NT2/D1 (cell line): ENCODE measurements at regions not wholly inside any gene's neighbourhood (a gene's known extent, or its start where the extent isn't known, plus 50 kb on each side); places are given as distances from the start of the nearest gene placed in this dataset.

Experiments
- DNase-seq: peaks from one replicate; pipeline ENCODE4 v3.0.0-alpha.2; 2011; ENCODE audit warnings: low read depth, low spot score
- H3K27me3 ChIP-seq: 2 replicates; pipeline ENCODE4 v1.6.0; 2011; ENCODE audit warnings: mild to moderate bottlenecking; ENCODE audit not compliant: insufficient read length, insufficient read depth
- H3K36me3 ChIP-seq: 2 replicates; pipeline ENCODE4 v1.6.1; 2011; ENCODE audit warnings: mild to moderate bottlenecking, low read length, mixed read lengths; ENCODE audit not compliant: insufficient read depth, insufficient read length
- H3K4me1 ChIP-seq: 2 replicates; pipeline ENCODE4 v1.5.1; 2011; ENCODE audit not compliant: insufficient read depth, insufficient read length
- H3K4me3 ChIP-seq: 2 replicates; pipeline ENCODE4 v1.5.1; 2011; ENCODE audit warnings: low read depth; ENCODE audit not compliant: insufficient read length
- H3K9ac ChIP-seq: 2 replicates; pipeline ENCODE4 v1.6.0; 2011; ENCODE audit warnings: low read depth; ENCODE audit not compliant: insufficient read length
- H3K9me3 ChIP-seq: 2 replicates; pipeline ENCODE4 v1.5.1; 2011; ENCODE audit warnings: mild to moderate bottlenecking, low read length; ENCODE audit not compliant: insufficient read depth
- SUZ12 ChIP-seq: IDR thresholded peaks from 2 replicates; pipeline ENCODE4 v1.6.1; 2011; ENCODE audit not compliant: insufficient read length, insufficient read depth; ENCODE audit errors: extremely low read depth
- YY1 ChIP-seq: IDR thresholded peaks from 2 replicates; pipeline ENCODE4 v1.6.1; 2011; ENCODE audit not compliant: insufficient read length, insufficient read depth
- ZNF274 ChIP-seq: IDR thresholded peaks from 2 replicates; pipeline ENCODE4 v1.6.1; 2011; ENCODE audit warnings: mild to moderate bottlenecking, low read depth, low read length

GRCh38 chr2:147181351-147182029, 663.3 kb upstream of the ACVR2A start:
- Histone ChIP-seq H3K9me3 (no peaks in the 10 kb centered on the region), H3K4me3 (no peak overlapping the region), H3K9ac (no peak overlapping the region), H3K4me1 (no peaks in the 10 kb centered on the region), H3K27me3 (no peaks in the 10 kb centered on the region), H3K36me3 (no peaks in the 10 kb centered on the region)
- TF ChIP-seq YY1 (no peak), SUZ12 (no peak), ZNF274 (no peak)
- no peak for DNase-seq

DNA sequence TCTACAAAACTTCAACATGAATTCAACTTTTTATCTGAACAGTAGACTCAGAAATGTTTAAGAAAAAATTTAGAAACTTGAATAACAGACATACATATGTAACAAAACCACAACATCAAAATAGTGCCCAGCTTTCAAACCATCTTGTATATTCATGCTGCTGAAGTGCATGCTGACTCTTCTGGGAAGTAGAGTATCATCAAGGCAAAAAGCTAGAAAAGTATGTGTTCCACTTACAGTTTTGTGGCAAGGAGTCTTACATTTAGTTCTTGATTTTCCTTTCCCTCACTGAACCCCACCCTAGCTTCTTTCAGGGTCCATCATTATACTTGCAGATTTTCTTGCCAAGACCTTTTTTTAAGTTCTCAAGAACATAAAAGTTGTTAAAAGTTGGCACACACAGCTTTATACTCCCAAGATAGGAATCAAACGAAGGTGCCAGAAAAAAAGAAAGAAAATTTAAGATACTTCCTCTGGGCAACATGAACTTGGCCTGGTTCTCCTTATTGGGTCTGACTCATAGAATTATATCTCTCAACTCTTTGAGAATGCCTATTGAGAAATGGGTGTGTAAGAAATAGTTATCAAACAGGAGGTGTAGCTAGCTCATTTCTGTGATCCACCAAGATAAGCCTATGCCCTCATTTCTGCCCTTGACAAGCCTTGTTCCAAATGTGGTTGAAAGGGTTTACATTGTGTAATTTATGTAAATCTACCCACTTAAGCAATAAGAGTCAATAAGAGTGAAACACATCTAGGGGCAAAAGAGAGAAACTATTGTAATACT, 667.6 kb upstream of the ACVR2A start:
- Histone ChIP-seq H3K36me3 (no peaks in the 10 kb centered on the region), H3K27me3 (no peaks in the 10 kb centered on the region)
- no peak for DNase-seq

GRCh38 chr2:147174824-147175254, 670.0 kb upstream of the ACVR2A start:
- Histone ChIP-seq H3K4me3 (no peak overlapping the region), H3K9ac (no peak overlapping the region), H3K27me3 (no peaks in the 10 kb centered on the region), H3K4me1 (no peaks in the 10 kb centered on the region), H3K9me3 (no peaks in the 10 kb centered on the region), H3K36me3 (no peaks in the 10 kb centered on the region)
- peak; percentile 70 for DNase-seq
- no peak for TF ChIP-seq SUZ12
- no peak for TF ChIP-seq ZNF274
- TF ChIP-seq YY1 = no peak

More for the DNA sequence above, 667.6 kb upstream of the ACVR2A start:
- TF ChIP-seq SUZ12 (no peak), YY1 (no peak), ZNF274 (no peak)
- no peaks in the 10 kb centered on the region for H3K9me3 ChIP-seq
- H3K4me3 ChIP-seq = no peak overlapping the region
- no peak overlapping the region for H3K9ac ChIP-seq
- H3K4me1 ChIP-seq = no peaks in the 10 kb centered on the region

- Histone ChIP-seq H3K4me1 (no peaks in the 10 kb centered on the region), H3K9ac (no peak overlapping the region), H3K27me3 (no peaks in the 10 kb centered on the region), H3K4me3 (no peak overlapping the region), H3K36me3 (no peaks in the 10 kb centered on the region), H3K9me3 (no peaks in the 10 kb centered on the region)
- no peak for TF ChIP-seq ZNF274
- TF ChIP-seq YY1 = no peak
- no peak for TF ChIP-seq SUZ12
- DNase-seq = no peak
These were observed 671.0 kb upstream of the ACVR2A start for GRCh38 chr2:147173798-147174197.

GRCh38 chr2:147173189-147173581, 671.6 kb upstream of the ACVR2A start:
- Histone ChIP-seq H3K4me1 (no peaks in the 10 kb centered on the region), H3K9me3 (no peaks in the 10 kb centered on the region), H3K36me3 (no peaks in the 10 kb centered on the region), H3K27me3 (no peaks in the 10 kb centered on the region), H3K4me3 (no peak overlapping the region), H3K9ac (no peak overlapping the region)
- no peak for DNase-seq
- TF ChIP-seq SUZ12 (no peak), ZNF274 (no peak), YY1 (no peak)

- no peaks in the 10 kb centered on the region for H3K27me3 ChIP-seq
- TF ChIP-seq SUZ12 (no peak), YY1 (no peak), ZNF274 (no peak)
These were observed 672.2 kb upstream of the ACVR2A start for GRCh38 chr2:147172493-147173188.

GRCh38 chr2:147171941-147172340, 672.9 kb upstream of the ACVR2A start:
- no peak for DNase-seq
- H3K9me3 ChIP-seq = no peaks in the 10 kb centered on the region
- TF ChIP-seq ZNF274 (no peak), YY1 (no peak), SUZ12 (no peak)

More at GRCh38 chr2:147172493-147173188, 672.2 kb upstream of the ACVR2A start:
- Histone ChIP-seq H3K4me3 (no peak overlapping the region), H3K4me1 (no peaks in the 10 kb centered on the region), H3K36me3 (no peaks in the 10 kb centered on the region), H3K9ac (no peak overlapping the region), H3K9me3 (no peaks in the 10 kb centered on the region)
- no peak for DNase-seq

More at GRCh38 chr2:147171941-147172340, 672.9 kb upstream of the ACVR2A start:
- no peaks in the 10 kb centered on the region for H3K27me3 ChIP-seq
- no peak overlapping the region for H3K9ac ChIP-seq
- no peaks in the 10 kb centered on the region for H3K4me1 ChIP-seq
- no peaks in the 10 kb centered on the region for H3K36me3 ChIP-seq
- no peak overlapping the region for H3K4me3 ChIP-seq
